ENCODE measurements at regions not wholly inside any gene's neighbourhood (a gene's known extent, or its start where the extent isn't known, plus 50 kb on each side); places are given as distances from the start of the nearest gene placed in this dataset.

DNA sequence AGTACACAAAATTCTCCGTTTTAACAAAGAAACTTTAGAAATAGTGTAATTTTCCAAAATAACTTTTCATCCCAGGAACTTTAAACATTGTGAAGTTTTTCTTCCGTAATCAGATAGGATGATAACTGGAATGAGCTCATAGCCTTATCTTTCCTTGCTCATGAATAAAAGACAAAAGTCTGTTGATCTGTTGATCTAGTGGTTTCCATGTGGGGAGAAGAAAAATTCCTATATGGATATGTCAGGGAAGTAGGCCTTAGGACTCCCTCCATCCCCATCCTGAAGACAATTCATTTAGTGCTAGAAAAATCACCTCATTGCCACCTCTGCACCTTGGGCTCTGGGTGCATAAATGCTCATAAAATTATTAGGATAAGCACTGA is 266.6 kb downstream of the SMARCA2 start:
- TF ChIP-seq, protein P1, sequence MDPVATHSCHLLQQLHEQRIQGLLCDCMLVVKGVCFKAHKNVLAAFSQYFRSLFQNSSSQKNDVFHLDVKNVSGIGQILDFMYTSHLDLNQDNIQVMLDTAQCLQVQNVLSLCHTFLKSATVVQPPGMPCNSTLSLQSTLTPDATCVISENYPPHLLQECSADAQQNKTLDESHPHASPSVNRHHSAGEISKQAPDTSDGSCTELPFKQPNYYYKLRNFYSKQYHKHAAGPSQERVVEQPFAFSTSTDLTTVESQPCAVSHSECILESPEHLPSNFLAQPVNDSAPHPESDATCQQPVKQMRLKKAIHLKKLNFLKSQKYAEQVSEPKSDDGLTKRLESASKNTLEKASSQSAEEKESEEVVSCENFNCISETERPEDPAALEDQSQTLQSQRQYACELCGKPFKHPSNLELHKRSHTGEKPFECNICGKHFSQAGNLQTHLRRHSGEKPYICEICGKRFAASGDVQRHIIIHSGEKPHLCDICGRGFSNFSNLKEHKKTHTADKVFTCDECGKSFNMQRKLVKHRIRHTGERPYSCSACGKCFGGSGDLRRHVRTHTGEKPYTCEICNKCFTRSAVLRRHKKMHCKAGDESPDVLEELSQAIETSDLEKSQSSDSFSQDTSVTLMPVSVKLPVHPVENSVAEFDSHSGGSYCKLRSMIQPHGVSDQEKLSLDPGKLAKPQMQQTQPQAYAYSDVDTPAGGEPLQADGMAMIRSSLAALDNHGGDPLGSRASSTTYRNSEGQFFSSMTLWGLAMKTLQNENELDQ (CRISPR knock-in tag; IDR thresholded peaks at IDR 0.05; ENCODE audit: borderline replicate concordance) = no peak
- TF ChIP-seq, protein P2, sequence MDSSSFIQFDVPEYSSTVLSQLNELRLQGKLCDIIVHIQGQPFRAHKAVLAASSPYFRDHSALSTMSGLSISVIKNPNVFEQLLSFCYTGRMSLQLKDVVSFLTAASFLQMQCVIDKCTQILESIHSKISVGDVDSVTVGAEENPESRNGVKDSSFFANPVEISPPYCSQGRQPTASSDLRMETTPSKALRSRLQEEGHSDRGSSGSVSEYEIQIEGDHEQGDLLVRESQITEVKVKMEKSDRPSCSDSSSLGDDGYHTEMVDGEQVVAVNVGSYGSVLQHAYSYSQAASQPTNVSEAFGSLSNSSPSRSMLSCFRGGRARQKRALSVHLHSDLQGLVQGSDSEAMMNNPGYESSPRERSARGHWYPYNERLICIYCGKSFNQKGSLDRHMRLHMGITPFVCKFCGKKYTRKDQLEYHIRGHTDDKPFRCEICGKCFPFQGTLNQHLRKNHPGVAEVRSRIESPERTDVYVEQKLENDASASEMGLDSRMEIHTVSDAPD (CRISPR knock-in tag; IDR thresholded peaks at IDR 0.05) = no peak
- TF ChIP-seq, protein P3, sequence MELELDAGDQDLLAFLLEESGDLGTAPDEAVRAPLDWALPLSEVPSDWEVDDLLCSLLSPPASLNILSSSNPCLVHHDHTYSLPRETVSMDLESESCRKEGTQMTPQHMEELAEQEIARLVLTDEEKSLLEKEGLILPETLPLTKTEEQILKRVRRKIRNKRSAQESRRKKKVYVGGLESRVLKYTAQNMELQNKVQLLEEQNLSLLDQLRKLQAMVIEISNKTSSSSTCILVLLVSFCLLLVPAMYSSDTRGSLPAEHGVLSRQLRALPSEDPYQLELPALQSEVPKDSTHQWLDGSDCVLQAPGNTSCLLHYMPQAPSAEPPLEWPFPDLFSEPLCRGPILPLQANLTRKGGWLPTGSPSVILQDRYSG (tag; conservative IDR thresholded peaks at IDR 0.05; ENCODE audit: low read depth) = no peak
